ENCODE measurements at regions not wholly inside any gene's neighbourhood (a gene's known extent, or its start where the extent isn't known, plus 50 kb on each side); places are given as distances from the start of the nearest gene placed in this dataset.

DNA sequence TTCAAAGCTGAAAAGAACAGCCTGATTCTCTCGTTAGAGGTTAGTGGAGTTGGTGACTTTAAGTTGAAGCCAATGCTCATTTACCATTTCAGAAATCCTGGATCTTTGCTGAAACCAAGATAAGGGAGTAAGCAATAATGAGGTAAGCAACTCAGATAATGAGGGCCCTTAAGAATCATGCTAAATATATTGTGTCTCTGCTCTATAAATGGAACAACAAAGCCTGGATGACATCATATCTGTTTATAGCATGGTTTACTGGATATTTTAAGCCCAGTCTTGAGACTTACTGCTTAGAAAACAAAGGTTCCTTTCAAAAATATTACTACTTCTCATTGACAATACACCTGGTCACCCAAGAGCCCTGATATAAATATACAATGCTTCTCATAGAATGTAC lies 276.7 kb upstream of the PPARGC1A start:
- TF ChIP-seq CTCF (IDR thresholded peaks at IDR 0.05) = no peak
- no peak for TF ChIP-seq POLR2A (IDR thresholded peaks at IDR 0.05)
